Smooth muscle cell (in vitro differentiated cells): ENCODE measurements at regions not wholly inside any gene's neighbourhood (a gene's known extent, or its start where the extent isn't known, plus 50 kb on each side); places are given as distances from the start of the nearest gene placed in this dataset.

Experiments
- DNase-seq: peaks from one replicate; lab custom pipeline; 2025; ENCODE audit not compliant: unreplicated experiment; lab: John Stamatoyannopoulos, UW
- H2AFZ ChIP-seq: fragments of 200-600 bp; sonication (generic); 2 replicates; pipeline ENCODE4 v1.6.0; 2016; ENCODE audit warnings: antibody characterized with exemption, low read depth, mild to moderate bottlenecking
- H3F3A ChIP-seq: fragments of 200-600 bp; sonication (generic); 2 replicates; pipeline ENCODE4 v1.6.0; 2017; ENCODE audit warnings: antibody characterized with exemption, low read depth
- H3K27ac ChIP-seq: fragments of 200-600 bp; sonication (generic); 2 replicates; pipeline ENCODE4 v1.5.1; 2016; ENCODE audit warnings: low read depth, mild to moderate bottlenecking
- H3K27me3 ChIP-seq: fragments of 200-600 bp; sonication (generic); 2 replicates; pipeline ENCODE4 v1.6.1; 2016; ENCODE audit warnings: low read depth, mild to moderate bottlenecking
- H3K36me3 ChIP-seq: fragments of 200-600 bp; sonication (generic); 2 replicates; pipeline ENCODE4 v1.5.1; 2016; ENCODE audit warnings: low read depth
- H3K4me1 ChIP-seq: fragments of 200-600 bp; sonication (generic); 2 replicates; pipeline ENCODE4 v1.5.1; 2016; ENCODE audit warnings: low read depth
- H3K4me2 ChIP-seq: fragments of 200-600 bp; sonication (generic); 2 replicates; pipeline ENCODE4 v1.6.0; 2016; ENCODE audit warnings: mild to moderate bottlenecking
- H3K4me3 ChIP-seq: fragments of 200-600 bp; sonication (generic); 2 replicates; pipeline ENCODE4 v1.5.1; 2016; ENCODE audit warnings: mild to moderate bottlenecking
- H3K79me2 ChIP-seq: fragments of 200-600 bp; sonication (generic); 2 replicates; pipeline ENCODE4 v1.6.0; 2016; ENCODE audit warnings: low read depth, mild to moderate bottlenecking
- H3K9ac ChIP-seq: fragments of 200-600 bp; sonication (generic); 2 replicates; pipeline ENCODE4 v1.6.0; 2016; ENCODE audit warnings: low read depth
- H3K9me3 ChIP-seq: fragments of 200-600 bp; sonication (generic); replicated peaks from 2 replicates; pipeline ENCODE4 v1.5.1; 2016; ENCODE audit warnings: low read depth
- H4K20me1 ChIP-seq: fragments of 200-600 bp; sonication (generic); 2 replicates; pipeline ENCODE4 v1.6.0; 2016; ENCODE audit warnings: low read depth
- CTCF ChIP-seq: fragments of 200-600 bp; sonication (generic); IDR thresholded peaks from 2 replicates; pipeline ENCODE4 v1.5.1; 2017; ENCODE audit warnings: borderline replicate concordance, mild to moderate bottlenecking, antibody characterized with exemption; ENCODE audit not compliant: insufficient read depth, poor library complexity, severe bottlenecking
- WGBS: methylation state at CpG from one replicate; pipeline ENCODE4 v1.1.7; 2016; ENCODE audit warnings: low lambda C conversion rate; 5-methylcytosine and 5-hydroxymethylcytosine counted together

GRCh38 chr11:112837162-112837826 lies 123.9 kb upstream of the NCAM1 start:
- no peak for TF ChIP-seq CTCF
- Histone ChIP-seq H2AFZ (no peak overlapping the region), H3K27me3 (peaks cover 7% of the 10 kb centered on the region), H3K4me3 (no peak overlapping the region), H3K79me2 (no peaks in the 10 kb centered on the region), H3K4me2 (no peak overlapping the region), H3K27ac (no peak overlapping the region), H3F3A (no peaks in the 10 kb centered on the region), H3K9ac (no peak overlapping the region), H3K36me3 (no peaks in the 10 kb centered on the region), H4K20me1 (no peaks in the 10 kb centered on the region), H3K9me3 (no peaks in the 10 kb centered on the region), H3K4me1 (peaks cover 7% of the 10 kb centered on the region)
- 90% methylated on average over 8 of the region's 8 CpGs for WGBS
- DNase-seq = no peak

GRCh38 chr11:112839051-112839450 lies 122.2 kb upstream of the NCAM1 start:
- WGBS = 88% methylated on average over 3 of the region's 3 CpGs
- H3K4me2 ChIP-seq = no peak overlapping the region
- H3K4me3 ChIP-seq = no peak overlapping the region
- no peak overlapping the region for H2AFZ ChIP-seq
- no peaks in the 10 kb centered on the region for H3K9me3 ChIP-seq
- H3K36me3 ChIP-seq = no peaks in the 10 kb centered on the region
- H3F3A ChIP-seq = no peaks in the 10 kb centered on the region
- no peaks in the 10 kb centered on the region for H4K20me1 ChIP-seq
- no peak for DNase-seq
- no peak overlapping the region for H3K27ac ChIP-seq
- H3K27me3 ChIP-seq = peaks cover 7% of the 10 kb centered on the region
- H3K4me1 ChIP-seq = peaks cover 6% of the 10 kb centered on the region
- H3K9ac ChIP-seq = no peak overlapping the region
- no peaks in the 10 kb centered on the region for H3K79me2 ChIP-seq
- no peak for TF ChIP-seq CTCF

- H3K9me3 ChIP-seq = no peaks in the 10 kb centered on the region
- H3K4me3 ChIP-seq = no peak overlapping the region
- DNase-seq = no peak
- H3K4me2 ChIP-seq = no peak overlapping the region
- no peak overlapping the region for H2AFZ ChIP-seq
- 81% methylated on average over 3 of the region's 3 CpGs for WGBS
- H3K4me1 ChIP-seq = peaks cover 3% of the 10 kb centered on the region
- no peak overlapping the region for H3K9ac ChIP-seq
- peaks cover 7% of the 10 kb centered on the region for H3K27me3 ChIP-seq
- TF ChIP-seq CTCF = no peak
- no peaks in the 10 kb centered on the region for H3K36me3 ChIP-seq
- no peak overlapping the region for H3K27ac ChIP-seq
- H4K20me1 ChIP-seq = no peaks in the 10 kb centered on the region
- no peaks in the 10 kb centered on the region for H3F3A ChIP-seq
- H3K79me2 ChIP-seq = no peaks in the 10 kb centered on the region
Measured at GRCh38 chr11:112841729-112842128, 119.5 kb upstream of the NCAM1 start.

- no peaks in the 10 kb centered on the region for H3K9me3 ChIP-seq
- no peak for TF ChIP-seq CTCF
- H3K9ac ChIP-seq = no peak overlapping the region
- WGBS = 82% methylated on average over 4 of the region's 4 CpGs
- peaks cover 3% of the 10 kb centered on the region for H3K4me1 ChIP-seq
- no peak for DNase-seq
- no peak overlapping the region for H3K4me3 ChIP-seq
- no peak overlapping the region for H2AFZ ChIP-seq
- H3K79me2 ChIP-seq = no peaks in the 10 kb centered on the region
- no peak overlapping the region for H3K4me2 ChIP-seq
- no peaks in the 10 kb centered on the region for H3K36me3 ChIP-seq
- no peak overlapping the region for H3K27ac ChIP-seq
- H3K27me3 ChIP-seq = peaks cover 7% of the 10 kb centered on the region
- H3F3A ChIP-seq = no peaks in the 10 kb centered on the region
- no peaks in the 10 kb centered on the region for H4K20me1 ChIP-seq
Measured at GRCh38 chr11:112842151-112842550, 119.1 kb upstream of the NCAM1 start.
